ENCODE measurements at regions not wholly inside any gene's neighbourhood (a gene's known extent, or its start where the extent isn't known, plus 50 kb on each side); places are given as distances from the start of the nearest gene placed in this dataset.

GRCh38 chrX:69389101-69389501 is 115.0 kb upstream of the NALF2 start:
- TF ChIP-seq YY1 (IDR thresholded peaks at IDR 0.05; ENCODE audit: low read depth), result no peak
- no peak for TF ChIP-seq TAF1 (IDR thresholded peaks at IDR 0.05; ENCODE audit: low read depth)
- no peak for TF ChIP-seq RAD21 (IDR thresholded peaks at IDR 0.05; ENCODE audit: low read depth)
- TF ChIP-seq MAX (IDR thresholded peaks at IDR 0.05), result no peak
- no peak for TF ChIP-seq REST (IDR thresholded peaks at IDR 0.05; ENCODE audit: low read depth)
- no peak for TF ChIP-seq EP300 (IDR thresholded peaks at IDR 0.05; ENCODE audit: borderline replicate concordance)
- no peak for TF ChIP-seq USF1 (IDR thresholded peaks at IDR 0.05)
- TF ChIP-seq CREB1 (IDR thresholded peaks at IDR 0.05; ENCODE audit: low read depth), result no peak
- TF ChIP-seq NFIC (IDR thresholded peaks at IDR 0.05), result no peak
- TF ChIP-seq CEBPB (IDR thresholded peaks at IDR 0.05), result no peak

All from Ishikawa (cell line).